ENCODE measurements at regions not wholly inside any gene's neighbourhood (a gene's known extent, or its start where the extent isn't known, plus 50 kb on each side); places are given as distances from the start of the nearest gene placed in this dataset.

GRCh38 chr7:94054130-94054529, 50.0 kb upstream of the BET1 start:
- intact Hi-C loops (cut with micrococcal nuclease) = no loop called here

GRCh38 chr7:94055963-94056362, 51.8 kb upstream of the BET1 start:
- intact Hi-C loops (cut with micrococcal nuclease) = no loop called here

DNA sequence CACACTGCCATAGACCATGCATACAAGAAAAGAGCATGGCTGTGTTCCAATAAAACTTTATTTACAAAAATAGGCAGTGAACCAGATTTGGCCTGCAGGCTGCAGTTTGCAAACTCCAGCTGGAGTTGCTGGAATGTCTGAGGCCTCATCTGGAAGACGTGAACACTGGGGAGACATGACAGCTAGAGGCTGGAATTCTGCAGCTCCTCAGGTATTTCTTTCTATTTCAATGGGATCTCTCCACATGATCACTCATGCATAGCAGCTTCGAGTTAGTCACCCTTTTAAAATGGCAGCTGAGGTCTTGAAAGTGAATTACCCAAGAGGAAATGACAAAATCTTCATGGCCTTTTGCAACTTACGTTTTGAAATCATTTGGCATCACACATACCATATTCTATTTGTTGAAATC, 52.6 kb upstream of the BET1 start:
- intact Hi-C loops (cut with micrococcal nuclease) = no loop called here

- intact Hi-C loops (cut with micrococcal nuclease) = no loop called here
Measured at GRCh38 chr7:94057955-94058354, 53.8 kb upstream of the BET1 start.

DNA sequence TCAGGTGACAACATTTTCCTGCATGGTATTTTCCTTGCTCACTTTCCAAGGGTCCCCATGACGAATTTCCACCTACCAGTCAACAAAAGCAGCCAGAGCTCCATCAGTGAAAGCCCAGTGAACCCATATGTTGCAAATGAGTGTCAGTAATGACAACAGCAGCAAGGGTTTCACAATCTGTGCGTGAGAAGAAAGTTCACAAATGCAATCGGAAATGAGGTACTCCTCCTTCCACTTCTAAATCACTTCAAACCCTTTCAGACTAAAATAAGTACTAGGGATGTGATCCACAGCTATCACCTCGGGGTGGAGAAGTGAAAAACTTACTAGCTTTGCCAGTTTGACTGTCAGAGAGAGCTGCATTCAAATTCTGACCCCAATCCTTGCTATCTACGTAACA, 55.6 kb upstream of the BET1 start:
- intact Hi-C loops (cut with micrococcal nuclease) = no loop called here

GRCh38 chr7:94060752-94061151, 56.6 kb upstream of the BET1 start:
- intact Hi-C loops (cut with micrococcal nuclease) = no loop called here

DNA sequence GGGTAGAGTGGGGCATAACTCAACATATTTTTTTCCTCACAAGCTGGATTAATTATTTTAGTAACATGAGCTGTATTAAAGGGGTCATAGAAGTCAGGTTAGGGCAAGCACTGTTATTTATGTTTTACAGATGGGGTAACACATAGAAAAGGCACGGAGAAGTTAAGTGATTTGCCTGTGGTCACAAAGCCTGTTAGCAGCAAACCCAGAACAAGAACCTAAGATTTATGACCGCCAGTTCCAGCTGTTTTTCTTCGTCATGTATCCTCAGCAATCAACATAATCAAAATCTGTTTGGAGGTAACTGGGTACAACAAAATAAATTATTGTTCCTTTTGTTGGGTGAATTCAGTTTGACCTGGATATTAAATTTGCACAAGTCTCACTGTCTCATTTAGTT, 57.2 kb upstream of the BET1 start:
- intact Hi-C loops (cut with micrococcal nuclease) = no loop called here

DNA sequence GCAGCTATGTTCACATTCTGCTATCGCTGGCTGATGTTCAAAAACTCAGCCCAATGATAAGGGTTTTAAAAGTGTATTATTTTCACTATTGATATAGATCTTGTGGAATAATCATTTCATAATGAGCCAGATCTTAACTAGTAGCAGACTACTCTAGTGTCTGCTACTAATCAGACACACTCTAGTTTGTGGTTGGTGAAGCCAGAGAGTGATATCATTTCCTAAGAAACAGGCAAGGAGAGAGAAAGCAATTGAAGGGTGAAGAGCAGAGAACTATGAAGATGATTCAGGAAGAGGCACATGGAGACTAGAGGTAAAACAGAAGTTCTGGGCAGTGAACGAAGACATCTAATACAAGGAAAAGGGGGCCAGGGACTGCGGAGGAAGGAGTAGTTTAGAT, 58.2 kb upstream of the BET1 start:
- intact Hi-C loops (cut with micrococcal nuclease) = no loop called here

GRCh38 chr7:94064541-94065191, 60.5 kb upstream of the BET1 start:
- intact Hi-C loops (cut with micrococcal nuclease) = no loop called here

DNA sequence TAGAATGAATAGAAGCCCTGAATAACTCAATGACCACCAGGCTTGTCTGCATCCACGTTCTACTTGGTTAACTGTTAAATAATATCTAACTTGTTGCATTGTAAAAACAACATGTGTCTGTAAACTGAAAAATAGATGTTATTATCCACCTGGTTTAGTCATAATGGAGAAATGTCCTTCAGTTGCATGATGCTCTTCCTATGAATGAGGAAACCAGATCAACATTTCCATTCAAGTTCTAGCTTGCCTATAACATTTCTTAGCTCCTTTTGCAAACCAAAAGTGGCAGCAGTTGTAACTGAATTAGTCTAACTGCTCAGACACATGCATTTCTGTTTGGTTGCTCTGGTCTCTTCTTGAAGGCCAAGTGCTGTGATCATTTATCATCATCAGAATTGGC, 62.9 kb upstream of the BET1 start:
- intact Hi-C loops (cut with micrococcal nuclease) = no loop called here

DNA sequence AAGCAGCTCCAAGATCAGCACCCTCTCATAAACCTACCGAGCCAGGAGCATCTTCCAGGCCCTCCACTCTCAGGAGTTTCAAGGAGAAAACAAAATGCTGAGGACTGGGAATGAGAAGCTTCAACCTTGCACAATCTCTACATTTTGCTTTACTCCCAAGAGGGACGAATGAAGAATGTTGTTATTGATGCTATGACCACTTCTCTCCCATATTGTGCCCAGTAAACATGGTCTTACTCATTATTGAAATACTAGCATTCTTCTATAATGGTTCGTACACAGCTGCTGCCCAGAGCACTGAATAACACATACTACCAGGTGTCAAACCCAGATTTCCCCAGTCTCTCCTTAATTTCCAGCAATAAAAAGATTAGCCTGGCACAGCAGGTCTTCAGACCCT, 63.4 kb upstream of the BET1 start:
- intact Hi-C loops (cut with micrococcal nuclease) = no loop called here

DNA sequence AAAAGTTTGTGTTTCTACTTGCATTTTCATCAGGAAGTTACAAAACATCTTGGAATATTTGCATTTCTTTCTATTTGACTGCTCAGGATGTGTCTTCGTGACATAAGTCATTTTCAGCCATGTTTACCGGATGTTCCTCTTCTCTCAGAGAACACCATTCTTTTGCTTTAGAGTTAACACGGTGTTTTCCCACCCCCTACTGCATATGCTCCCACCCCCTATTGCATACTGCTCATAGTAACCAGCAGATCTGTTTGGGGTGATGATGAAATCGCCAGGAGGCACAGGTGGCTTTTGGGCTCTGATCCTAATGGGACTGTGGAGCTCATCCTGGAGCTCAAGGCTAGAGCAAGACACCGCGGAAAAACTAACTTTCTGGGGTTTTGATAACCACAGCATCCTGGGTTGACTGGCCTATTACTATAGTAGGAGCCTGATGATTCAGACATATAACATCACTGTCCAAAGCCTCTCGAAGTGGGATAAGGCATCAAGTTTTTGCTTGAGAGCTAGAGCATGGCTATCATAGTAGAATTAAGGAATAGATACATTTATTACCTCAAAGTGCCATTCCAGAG, 65.1 kb upstream of the BET1 start:
- intact Hi-C loops (cut with micrococcal nuclease) = no loop called here

GRCh38 chr7:94080551-94080950, 76.4 kb upstream of the BET1 start:
- intact Hi-C loops (cut with micrococcal nuclease) = no loop called here

- intact Hi-C loops (cut with micrococcal nuclease) = no loop called here
Measured at GRCh38 chr7:94082126-94082525, 78.0 kb upstream of the BET1 start.

GRCh38 chr7:94087664-94088352, 83.7 kb upstream of the BET1 start:
- intact Hi-C loops (cut with micrococcal nuclease) = loop anchor here (1.0 to 5.0 kb wide), 6 partner anchors 86 to 843 kb away; partner anchors contain the start of genes BET1 and COL1A2

- intact Hi-C loops (cut with micrococcal nuclease) = loop anchor here (5.0 kb wide), 1 partner anchor 86 kb away; the partner anchor contains the start of gene BET1
Measured at GRCh38 chr7:94088560-94088959, 84.4 kb upstream of the BET1 start.

DNA sequence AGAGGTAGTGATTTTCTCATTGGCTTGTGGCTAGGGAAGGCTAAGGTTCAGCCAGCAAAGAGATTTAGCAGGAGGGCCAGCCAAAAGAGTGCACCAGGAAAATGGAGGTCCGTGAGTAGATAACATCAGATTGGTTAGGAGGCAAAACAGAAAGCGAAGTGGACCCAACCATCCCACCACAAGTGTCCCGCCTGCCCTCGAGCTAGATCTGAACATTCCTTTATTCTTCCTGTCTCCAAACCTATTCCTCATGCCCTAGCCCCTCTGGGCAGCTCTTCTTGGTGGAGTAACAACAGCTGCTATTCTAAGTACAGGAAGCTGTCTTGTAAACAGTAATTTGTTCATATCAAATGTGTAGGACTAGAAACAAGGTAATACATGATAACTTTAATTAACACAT, 85.7 kb upstream of the BET1 start:
- intact Hi-C loops (cut with micrococcal nuclease) = loop anchor here (5.0 kb wide), 1 partner anchor 88 kb away; the partner anchor contains the start of gene BET1

- intact Hi-C loops (cut with micrococcal nuclease) = no loop called here
Measured at GRCh38 chr7:94092980-94093379, 88.8 kb upstream of the BET1 start.

DNA sequence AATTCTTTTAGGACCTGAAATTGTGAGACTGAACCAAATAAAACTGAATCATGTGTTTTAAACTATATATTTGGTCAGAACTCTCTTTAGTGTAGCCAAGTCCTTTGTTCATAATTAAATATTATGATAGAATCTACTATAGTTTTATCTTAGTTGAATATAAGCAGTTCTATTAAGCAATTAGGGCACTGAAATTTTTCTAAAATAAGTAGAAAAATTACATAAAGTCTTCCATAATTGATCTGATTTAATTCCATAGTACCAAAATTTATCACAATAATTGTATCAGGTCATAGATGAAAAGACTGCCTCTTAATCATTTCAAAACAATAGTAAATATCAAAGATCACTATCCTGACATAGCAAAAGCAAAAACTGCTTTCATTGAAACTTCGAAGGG, 90.1 kb upstream of the BET1 start:
- intact Hi-C loops (cut with micrococcal nuclease) = no loop called here

- intact Hi-C loops (cut with micrococcal nuclease) = no loop called here
Measured at GRCh38 chr7:94095316-94096009, 91.3 kb upstream of the BET1 start.

- intact Hi-C loops (cut with micrococcal nuclease) = no loop called here
Measured at GRCh38 chr7:94099679-94100078, 95.5 kb upstream of the BET1 start.

DNA sequence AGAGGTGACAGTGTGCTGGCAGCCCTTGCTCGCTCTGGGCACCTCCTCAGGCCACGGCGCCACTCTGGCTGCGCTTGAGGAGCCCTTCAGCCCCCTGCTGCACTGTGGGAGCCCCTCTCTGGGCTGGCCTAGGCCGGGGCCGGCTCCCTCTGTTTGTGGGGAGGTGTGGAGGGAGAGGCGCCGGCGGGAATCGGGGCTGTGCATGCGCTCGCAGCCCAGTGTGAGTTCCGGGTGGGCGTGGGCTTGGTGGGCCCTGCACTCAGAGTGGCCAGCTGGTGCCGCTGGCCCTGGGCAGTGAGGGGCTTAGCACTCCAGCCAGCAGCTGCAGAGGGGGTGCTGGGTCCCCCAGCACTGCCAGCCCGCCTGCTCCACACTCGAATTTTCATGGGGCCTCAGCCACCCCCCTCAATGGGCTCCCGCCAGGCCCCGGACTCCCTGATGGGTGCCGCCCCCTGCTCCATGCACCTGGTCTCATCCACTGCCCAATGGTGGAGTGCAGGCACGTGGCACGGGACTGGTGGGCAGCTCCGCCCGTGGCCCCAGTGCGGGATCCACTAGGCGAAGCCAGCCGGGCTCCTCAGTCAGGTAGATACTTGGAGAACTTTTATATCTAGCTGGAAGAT, 96.7 kb upstream of the BET1 start:
- intact Hi-C loops (cut with micrococcal nuclease) = no loop called here

All from T-helper 2 cell treated with Interferon-gamma antibody and Interleukin-4, amounts not matched to agents 100 ng/mL and 5 ng/mL, for 36 hours (primary cell).